ENCODE measurements at regions not wholly inside any gene's neighbourhood (a gene's known extent, or its start where the extent isn't known, plus 50 kb on each side); places are given as distances from the start of the nearest gene placed in this dataset.

- TF ChIP-seq, protein P1, sequence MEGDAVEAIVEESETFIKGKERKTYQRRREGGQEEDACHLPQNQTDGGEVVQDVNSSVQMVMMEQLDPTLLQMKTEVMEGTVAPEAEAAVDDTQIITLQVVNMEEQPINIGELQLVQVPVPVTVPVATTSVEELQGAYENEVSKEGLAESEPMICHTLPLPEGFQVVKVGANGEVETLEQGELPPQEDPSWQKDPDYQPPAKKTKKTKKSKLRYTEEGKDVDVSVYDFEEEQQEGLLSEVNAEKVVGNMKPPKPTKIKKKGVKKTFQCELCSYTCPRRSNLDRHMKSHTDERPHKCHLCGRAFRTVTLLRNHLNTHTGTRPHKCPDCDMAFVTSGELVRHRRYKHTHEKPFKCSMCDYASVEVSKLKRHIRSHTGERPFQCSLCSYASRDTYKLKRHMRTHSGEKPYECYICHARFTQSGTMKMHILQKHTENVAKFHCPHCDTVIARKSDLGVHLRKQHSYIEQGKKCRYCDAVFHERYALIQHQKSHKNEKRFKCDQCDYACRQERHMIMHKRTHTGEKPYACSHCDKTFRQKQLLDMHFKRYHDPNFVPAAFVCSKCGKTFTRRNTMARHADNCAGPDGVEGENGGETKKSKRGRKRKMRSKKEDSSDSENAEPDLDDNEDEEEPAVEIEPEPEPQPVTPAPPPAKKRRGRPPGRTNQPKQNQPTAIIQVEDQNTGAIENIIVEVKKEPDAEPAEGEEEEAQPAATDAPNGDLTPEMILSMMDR (conservative IDR thresholded peaks at IDR 0.05 in 1 of 2, IDR thresholded peaks at IDR 0.05 in 1 of 2; ENCODE audit: extremely low read depth in 1 of 2, insufficient read depth in 1 of 2, low read depth in 1 of 2, low read length in 2 of 2): no peak
- no peak for TF ChIP-seq EZH2 (IDR thresholded peaks at IDR 0.05; ENCODE audit: borderline replicate concordance, low read length)
These were observed 383.5 kb downstream of the CMPK2 start for GRCh38 chr2:6482256-6482655.
